ENCODE measurements at regions not wholly inside any gene's neighbourhood (a gene's known extent, or its start where the extent isn't known, plus 50 kb on each side); places are given as distances from the start of the nearest gene placed in this dataset.

DNA sequence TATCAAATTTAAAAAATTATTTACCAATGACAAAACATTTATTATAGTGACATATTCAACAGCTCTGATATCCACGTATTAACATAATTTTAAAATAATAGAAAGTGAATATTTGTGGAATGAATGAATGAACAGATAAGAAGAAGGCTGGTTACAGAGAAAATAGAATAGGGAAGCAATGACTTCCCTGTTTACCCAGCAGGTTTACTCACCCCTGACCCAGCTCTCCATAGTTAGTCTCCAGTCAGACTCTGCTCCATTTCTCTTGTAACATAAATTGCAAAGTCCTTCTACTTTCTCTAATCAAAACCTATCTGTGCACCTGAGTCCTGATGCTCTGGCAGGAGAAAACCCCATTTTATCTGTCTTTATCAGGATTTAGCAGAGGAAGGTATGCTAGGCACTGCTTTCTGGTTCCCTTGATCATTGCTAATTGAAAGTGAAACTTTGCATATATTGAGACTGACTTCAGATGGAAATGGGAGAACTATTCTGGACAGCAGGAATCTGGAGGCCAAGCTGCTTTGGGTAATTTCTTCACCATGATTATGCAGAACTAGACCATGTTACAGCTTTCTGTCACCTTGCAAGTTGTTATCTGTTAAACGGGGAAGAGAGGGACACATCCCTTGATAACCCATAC is 363.0 kb downstream of the FAT4 start:
- TF ChIP-seq, protein P1, sequence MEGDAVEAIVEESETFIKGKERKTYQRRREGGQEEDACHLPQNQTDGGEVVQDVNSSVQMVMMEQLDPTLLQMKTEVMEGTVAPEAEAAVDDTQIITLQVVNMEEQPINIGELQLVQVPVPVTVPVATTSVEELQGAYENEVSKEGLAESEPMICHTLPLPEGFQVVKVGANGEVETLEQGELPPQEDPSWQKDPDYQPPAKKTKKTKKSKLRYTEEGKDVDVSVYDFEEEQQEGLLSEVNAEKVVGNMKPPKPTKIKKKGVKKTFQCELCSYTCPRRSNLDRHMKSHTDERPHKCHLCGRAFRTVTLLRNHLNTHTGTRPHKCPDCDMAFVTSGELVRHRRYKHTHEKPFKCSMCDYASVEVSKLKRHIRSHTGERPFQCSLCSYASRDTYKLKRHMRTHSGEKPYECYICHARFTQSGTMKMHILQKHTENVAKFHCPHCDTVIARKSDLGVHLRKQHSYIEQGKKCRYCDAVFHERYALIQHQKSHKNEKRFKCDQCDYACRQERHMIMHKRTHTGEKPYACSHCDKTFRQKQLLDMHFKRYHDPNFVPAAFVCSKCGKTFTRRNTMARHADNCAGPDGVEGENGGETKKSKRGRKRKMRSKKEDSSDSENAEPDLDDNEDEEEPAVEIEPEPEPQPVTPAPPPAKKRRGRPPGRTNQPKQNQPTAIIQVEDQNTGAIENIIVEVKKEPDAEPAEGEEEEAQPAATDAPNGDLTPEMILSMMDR (IDR thresholded peaks at IDR 0.05; ENCODE audit: extremely low read depth in 1 of 2, insufficient read depth in 1 of 2, low read depth in 1 of 2, low read length in 2 of 2) = no peak
- no peak for TF ChIP-seq EZH2 (IDR thresholded peaks at IDR 0.05; ENCODE audit: borderline replicate concordance, low read depth, low read length, severe bottlenecking)
